DOHH2 (cell line): ENCODE measurements at regions not wholly inside any gene's neighbourhood (a gene's known extent, or its start where the extent isn't known, plus 50 kb on each side); places are given as distances from the start of the nearest gene placed in this dataset.

ENCODE experiments used
- H3F3A ChIP-seq: fragments of 200-600 bp; sonication (generic), shearing (Covaris generic); 2 replicates; pipeline ENCODE4 v1.6.0; 2016; ENCODE audit warnings: antibody characterized with exemption, mild to moderate bottlenecking; ENCODE audit not compliant: control insufficient read depth, insufficient read depth
- H3K27ac ChIP-seq: fragments of 200-600 bp; sonication (generic); 2 replicates; pipeline ENCODE4 v1.5.1; 2014; ENCODE audit warnings: low read depth, mild to moderate bottlenecking, low read length, moderate library complexity
- H3K27me3 ChIP-seq: fragments of 200-600 bp; sonication (generic); 2 replicates; pipeline ENCODE4 v1.6.1; 2014; ENCODE audit warnings: mild to moderate bottlenecking, low read length, mixed read lengths; ENCODE audit not compliant: control insufficient read depth
- H3K36me3 ChIP-seq: fragments of 200-600 bp; sonication (generic); 2 replicates; pipeline ENCODE4 v1.6.1; 2014; ENCODE audit warnings: mild to moderate bottlenecking, low read length, moderate library complexity, mixed read lengths; ENCODE audit not compliant: control insufficient read depth
- H3K4me1 ChIP-seq: fragments of 200-600 bp; sonication (generic); 2 replicates; pipeline ENCODE4 v1.6.1; 2014; ENCODE audit warnings: mild to moderate bottlenecking, low read length, mixed read lengths; ENCODE audit not compliant: control insufficient read depth
- H3K4me2 ChIP-seq: fragments of 200-600 bp; sonication (generic); 2 replicates; pipeline ENCODE4 v1.6.0; 2014; ENCODE audit warnings: mild to moderate bottlenecking, low read length, moderate library complexity
- H3K4me3 ChIP-seq: fragments of 200-600 bp; sonication (generic); 2 replicates; pipeline ENCODE4 v1.5.1; 2014; ENCODE audit warnings: mild to moderate bottlenecking, low read length, mixed read lengths
- H3K79me2 ChIP-seq: fragments of 200-600 bp; sonication (generic); 2 replicates; pipeline ENCODE4 v1.6.1; 2014; ENCODE audit warnings: mild to moderate bottlenecking, low read length, mixed read lengths; ENCODE audit not compliant: control insufficient read depth
- H3K9me2 ChIP-seq: fragments of 200-600 bp; sonication (generic); replicated peaks from 2 replicates; pipeline ENCODE4 v1.6.1; 2014; ENCODE audit warnings: mild to moderate bottlenecking, low read length, mixed read lengths; ENCODE audit not compliant: control insufficient read depth
- H3K9me3 ChIP-seq: fragments of 200-600 bp; sonication (generic); 2 replicates; pipeline ENCODE4 v1.6.1; 2014; ENCODE audit warnings: antibody characterized with exemption, low read length, mixed read lengths; ENCODE audit not compliant: control insufficient read depth, insufficient read depth
- H4K20me1 ChIP-seq: fragments of 200-600 bp; sonication (generic); 2 replicates; pipeline ENCODE4 v1.6.0; 2014; ENCODE audit warnings: low read depth, mild to moderate bottlenecking, antibody characterized with exemption, low read length, moderate library complexity; ENCODE audit not compliant: control insufficient read depth, insufficient read depth
- EZH2phosphoT487 ChIP-seq: fragments of 200-600 bp; sonication (generic); IDR thresholded peaks from 2 replicates; pipeline ENCODE4 v1.6.1; 2017; ENCODE audit warnings: borderline replicate concordance, mild to moderate bottlenecking, antibody characterized with exemption, low read length, moderate library complexity, mixed read lengths
- TF ChIP-seq, protein P1 (sequence below): fragments of 200-600 bp; sonication (generic); IDR thresholded peaks from one replicate; pipeline ENCODE4 v1.5.1; 2014; ENCODE audit warnings: antibody characterized with exemption, mild to moderate bottlenecking, low read depth, low read length; ENCODE audit not compliant: poor library complexity, severe bottlenecking

DNA sequence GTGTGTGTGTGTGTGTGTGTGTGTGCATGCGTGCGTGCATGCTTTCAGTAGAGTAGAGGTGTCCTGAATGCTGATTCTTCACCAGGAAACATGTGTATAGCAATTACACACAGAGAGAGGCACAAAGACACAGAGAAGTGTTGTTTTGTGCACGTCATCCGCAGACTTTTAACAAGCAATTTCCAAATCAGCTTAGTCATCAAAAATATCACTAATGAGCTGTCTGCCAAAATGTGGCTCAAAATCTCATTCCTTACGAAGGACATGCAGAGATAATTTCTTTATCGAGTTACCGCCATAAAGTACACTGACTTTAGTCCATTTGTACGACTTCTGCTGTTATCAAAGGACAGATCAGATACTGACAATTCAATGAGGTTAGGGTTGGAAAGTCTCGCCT, 274.9 kb upstream of the RARB start:
- H3K4me3 ChIP-seq: no peak overlapping the region
- H3K27ac ChIP-seq: no peak overlapping the region
- H4K20me1 ChIP-seq: no peaks in the 10 kb centered on the region
- TF ChIP-seq, protein P1, sequence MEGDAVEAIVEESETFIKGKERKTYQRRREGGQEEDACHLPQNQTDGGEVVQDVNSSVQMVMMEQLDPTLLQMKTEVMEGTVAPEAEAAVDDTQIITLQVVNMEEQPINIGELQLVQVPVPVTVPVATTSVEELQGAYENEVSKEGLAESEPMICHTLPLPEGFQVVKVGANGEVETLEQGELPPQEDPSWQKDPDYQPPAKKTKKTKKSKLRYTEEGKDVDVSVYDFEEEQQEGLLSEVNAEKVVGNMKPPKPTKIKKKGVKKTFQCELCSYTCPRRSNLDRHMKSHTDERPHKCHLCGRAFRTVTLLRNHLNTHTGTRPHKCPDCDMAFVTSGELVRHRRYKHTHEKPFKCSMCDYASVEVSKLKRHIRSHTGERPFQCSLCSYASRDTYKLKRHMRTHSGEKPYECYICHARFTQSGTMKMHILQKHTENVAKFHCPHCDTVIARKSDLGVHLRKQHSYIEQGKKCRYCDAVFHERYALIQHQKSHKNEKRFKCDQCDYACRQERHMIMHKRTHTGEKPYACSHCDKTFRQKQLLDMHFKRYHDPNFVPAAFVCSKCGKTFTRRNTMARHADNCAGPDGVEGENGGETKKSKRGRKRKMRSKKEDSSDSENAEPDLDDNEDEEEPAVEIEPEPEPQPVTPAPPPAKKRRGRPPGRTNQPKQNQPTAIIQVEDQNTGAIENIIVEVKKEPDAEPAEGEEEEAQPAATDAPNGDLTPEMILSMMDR: no peak
- no peak for TF ChIP-seq EZH2phosphoT487
- H3K9me3 ChIP-seq: no peaks in the 10 kb centered on the region
- H3K9me2 ChIP-seq: no peaks in the 10 kb centered on the region
- H3K4me1 ChIP-seq: no peaks in the 10 kb centered on the region
- no peaks in the 10 kb centered on the region for H3K36me3 ChIP-seq
- H3K79me2 ChIP-seq: no peaks in the 10 kb centered on the region
- H3F3A ChIP-seq: no peaks in the 10 kb centered on the region
- H3K27me3 ChIP-seq: no peaks in the 10 kb centered on the region
- no peak overlapping the region for H3K4me2 ChIP-seq

DNA sequence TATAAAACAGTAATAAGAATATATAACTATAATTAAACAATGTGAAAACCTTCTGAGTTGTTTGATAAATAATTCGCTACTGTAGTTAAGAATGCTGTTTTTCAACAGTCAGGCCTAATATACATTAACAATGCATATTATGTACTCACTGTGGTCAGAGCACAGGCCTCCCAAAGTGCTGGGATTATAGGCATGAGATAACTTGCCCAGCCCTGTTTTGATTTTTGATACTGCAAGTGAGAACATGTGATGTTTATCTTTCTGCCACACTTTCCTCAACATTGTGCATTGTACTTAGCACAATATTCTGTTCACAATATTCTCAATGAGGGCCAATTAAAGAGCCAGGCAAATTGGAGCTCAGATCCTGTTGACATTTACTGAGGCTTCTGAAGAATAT, 274.5 kb upstream of the RARB start:
- Histone ChIP-seq H3K27ac (no peak overlapping the region), H3F3A (no peaks in the 10 kb centered on the region), H3K4me3 (no peak overlapping the region), H3K36me3 (no peaks in the 10 kb centered on the region), H4K20me1 (no peaks in the 10 kb centered on the region), H3K79me2 (no peaks in the 10 kb centered on the region), H3K4me2 (no peak overlapping the region), H3K4me1 (no peaks in the 10 kb centered on the region), H3K27me3 (no peaks in the 10 kb centered on the region), H3K9me3 (no peaks in the 10 kb centered on the region), H3K9me2 (no peaks in the 10 kb centered on the region)
- TF ChIP-seq, protein P1: no peak
- no peak for TF ChIP-seq EZH2phosphoT487

DNA sequence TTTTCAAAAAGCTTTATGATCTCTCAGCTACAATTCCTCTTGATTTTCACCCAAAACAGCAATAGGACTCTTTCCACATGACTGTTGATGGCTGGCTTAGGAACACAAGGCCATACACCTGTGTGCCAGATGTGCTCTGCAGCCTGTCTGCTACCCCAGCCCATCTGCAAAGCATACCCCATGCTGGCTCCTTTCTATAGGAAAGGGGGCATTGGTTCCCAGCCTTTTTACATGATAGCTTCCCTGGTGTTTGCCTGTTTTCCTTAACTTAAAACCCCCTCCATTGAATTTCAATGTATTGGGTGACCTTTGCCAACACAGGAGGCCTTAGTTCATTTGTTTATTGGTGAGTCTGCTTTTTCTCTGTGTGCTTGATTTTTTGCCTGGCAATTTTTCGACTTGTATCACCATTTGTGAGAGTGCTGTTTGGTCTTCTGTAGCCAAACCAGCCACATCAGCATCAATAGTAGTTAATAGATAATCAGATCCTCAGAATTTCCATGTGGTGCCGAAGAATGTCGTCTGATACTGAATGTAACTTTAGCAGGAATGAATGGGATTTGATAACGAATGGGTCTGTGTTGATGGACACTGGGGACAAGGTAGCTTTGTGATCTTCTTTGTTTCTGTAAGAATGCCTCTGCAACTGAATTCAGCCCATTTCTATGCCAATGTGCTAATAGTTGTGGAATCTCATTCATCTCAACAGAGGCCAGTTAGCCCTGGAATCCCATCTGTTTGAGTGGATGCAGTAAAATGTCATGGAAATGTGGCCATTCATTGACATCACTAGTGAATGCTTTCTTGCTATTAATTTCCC, 272.2 kb upstream of the RARB start:
- H3K4me1 ChIP-seq: no peaks in the 10 kb centered on the region
- H3K27ac ChIP-seq: no peak overlapping the region
- TF ChIP-seq, protein P1: no peak
- TF ChIP-seq EZH2phosphoT487: no peak
- H4K20me1 ChIP-seq: no peaks in the 10 kb centered on the region
- H3K9me2 ChIP-seq: no peaks in the 10 kb centered on the region
- H3K36me3 ChIP-seq: no peaks in the 10 kb centered on the region
- H3K79me2 ChIP-seq: no peaks in the 10 kb centered on the region
- no peaks in the 10 kb centered on the region for H3F3A ChIP-seq
- H3K9me3 ChIP-seq: no peaks in the 10 kb centered on the region
- no peak overlapping the region for H3K4me2 ChIP-seq
- no peak overlapping the region for H3K4me3 ChIP-seq
- no peaks in the 10 kb centered on the region for H3K27me3 ChIP-seq
